Mesothelial cell of epicardium (in vitro differentiated cells): ENCODE measurements at regions not wholly inside any gene's neighbourhood (a gene's known extent, or its start where the extent isn't known, plus 50 kb on each side); places are given as distances from the start of the nearest gene placed in this dataset.

Experiments
- DNase-seq, 2 experiments: peaks; one replicate each; pipeline ENCODE4 v3.0.0; 2021; ENCODE audit warnings: low spot score in 2 of 2; ENCODE audit not compliant: unreplicated experiment in 2 of 2
- H3K27ac Mint-ChIP-seq: 2 replicates; pipeline ENCODE4 v1.8.0; 2021; ENCODE audit warnings: mixed read lengths
- H3K27me3 Mint-ChIP-seq: 2 replicates; pipeline ENCODE4 v1.8.0; 2021; ENCODE audit warnings: low read depth, mixed read lengths
- H3K36me3 Mint-ChIP-seq: 2 replicates; pipeline ENCODE4 v1.8.0; 2021; ENCODE audit warnings: mixed read lengths
- H3K4me1 Mint-ChIP-seq: 2 replicates; pipeline ENCODE4 v1.8.0; 2021; ENCODE audit warnings: mixed read lengths
- H3K4me3 Mint-ChIP-seq: 2 replicates; pipeline ENCODE4 v1.8.0; 2021; ENCODE audit warnings: mild to moderate bottlenecking, moderate library complexity, mixed read lengths
- H3K9me3 Mint-ChIP-seq: 2 replicates; pipeline ENCODE4 v1.8.0; 2021; ENCODE audit warnings: mixed read lengths
- TF ChIP-seq, protein P1 (sequence below): fragments of 200-600 bp; sonication (generic); IDR thresholded peaks from one replicate; pipeline ENCODE4 v1.5.0; 2021; ENCODE audit warnings: antibody characterized with exemption; ENCODE audit not compliant: unreplicated experiment

DNA sequence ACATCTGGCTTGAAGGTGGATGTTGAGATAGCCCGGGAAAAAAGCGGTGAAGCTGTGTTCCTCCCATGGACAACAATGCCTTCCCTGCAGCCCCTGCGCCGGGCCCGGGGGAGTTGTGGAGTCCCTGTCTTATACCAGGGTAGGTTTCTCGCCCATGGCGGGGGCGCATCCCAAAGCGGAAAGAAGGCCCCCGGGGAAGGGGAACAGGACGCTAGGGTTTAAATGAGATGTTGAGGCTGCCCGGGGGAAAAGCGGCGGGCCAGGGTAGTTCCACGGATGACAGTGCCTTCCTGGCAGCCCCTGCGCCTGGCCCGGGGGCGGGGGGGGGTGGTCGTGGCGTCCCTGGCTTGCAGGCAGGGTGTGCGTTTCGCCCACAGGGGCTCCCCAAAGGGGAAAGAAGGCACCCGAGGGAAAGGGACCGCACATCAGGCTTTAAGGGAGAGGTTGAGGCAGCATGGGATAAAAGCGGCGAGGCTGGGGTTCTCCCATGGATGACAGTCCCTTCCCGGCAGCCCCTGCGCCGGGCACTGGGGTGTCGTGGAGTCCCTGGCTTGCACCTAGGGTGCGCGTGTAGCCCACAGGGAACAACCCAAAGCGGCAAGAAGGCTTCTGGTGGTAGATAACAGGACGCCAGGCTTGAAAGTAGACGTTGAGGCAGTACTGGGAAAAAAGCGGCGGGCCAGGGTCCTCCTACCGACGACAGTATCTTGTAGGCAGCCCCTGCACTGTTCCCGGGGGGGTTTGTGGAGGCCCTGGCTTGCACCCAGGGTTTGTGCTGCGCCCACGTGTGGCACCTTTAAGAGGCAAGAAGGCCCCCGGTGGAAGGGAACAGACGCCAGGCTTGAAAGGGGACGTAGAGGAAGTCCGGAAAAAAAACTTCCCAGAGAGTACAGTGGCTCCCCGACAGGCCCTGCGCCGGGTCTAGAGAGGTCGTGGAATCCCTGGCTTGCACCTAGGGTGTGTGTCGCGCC lies 160.8 kb upstream of the ALG10B start:
- H3K4me1 Mint-ChIP-seq, result no peaks in the 10 kb centered on the region
- H3K4me3 Mint-ChIP-seq, result no peak overlapping the region
- no peaks in the 10 kb centered on the region for H3K27me3 Mint-ChIP-seq
- TF ChIP-seq, protein P1, sequence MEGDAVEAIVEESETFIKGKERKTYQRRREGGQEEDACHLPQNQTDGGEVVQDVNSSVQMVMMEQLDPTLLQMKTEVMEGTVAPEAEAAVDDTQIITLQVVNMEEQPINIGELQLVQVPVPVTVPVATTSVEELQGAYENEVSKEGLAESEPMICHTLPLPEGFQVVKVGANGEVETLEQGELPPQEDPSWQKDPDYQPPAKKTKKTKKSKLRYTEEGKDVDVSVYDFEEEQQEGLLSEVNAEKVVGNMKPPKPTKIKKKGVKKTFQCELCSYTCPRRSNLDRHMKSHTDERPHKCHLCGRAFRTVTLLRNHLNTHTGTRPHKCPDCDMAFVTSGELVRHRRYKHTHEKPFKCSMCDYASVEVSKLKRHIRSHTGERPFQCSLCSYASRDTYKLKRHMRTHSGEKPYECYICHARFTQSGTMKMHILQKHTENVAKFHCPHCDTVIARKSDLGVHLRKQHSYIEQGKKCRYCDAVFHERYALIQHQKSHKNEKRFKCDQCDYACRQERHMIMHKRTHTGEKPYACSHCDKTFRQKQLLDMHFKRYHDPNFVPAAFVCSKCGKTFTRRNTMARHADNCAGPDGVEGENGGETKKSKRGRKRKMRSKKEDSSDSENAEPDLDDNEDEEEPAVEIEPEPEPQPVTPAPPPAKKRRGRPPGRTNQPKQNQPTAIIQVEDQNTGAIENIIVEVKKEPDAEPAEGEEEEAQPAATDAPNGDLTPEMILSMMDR, result no peak
- H3K9me3 Mint-ChIP-seq, result peaks cover 16% of the 10 kb centered on the region
- no peak for DNase-seq
- H3K27ac Mint-ChIP-seq, result no peak overlapping the region
- peaks cover 2% of the 10 kb centered on the region for H3K36me3 Mint-ChIP-seq

DNA sequence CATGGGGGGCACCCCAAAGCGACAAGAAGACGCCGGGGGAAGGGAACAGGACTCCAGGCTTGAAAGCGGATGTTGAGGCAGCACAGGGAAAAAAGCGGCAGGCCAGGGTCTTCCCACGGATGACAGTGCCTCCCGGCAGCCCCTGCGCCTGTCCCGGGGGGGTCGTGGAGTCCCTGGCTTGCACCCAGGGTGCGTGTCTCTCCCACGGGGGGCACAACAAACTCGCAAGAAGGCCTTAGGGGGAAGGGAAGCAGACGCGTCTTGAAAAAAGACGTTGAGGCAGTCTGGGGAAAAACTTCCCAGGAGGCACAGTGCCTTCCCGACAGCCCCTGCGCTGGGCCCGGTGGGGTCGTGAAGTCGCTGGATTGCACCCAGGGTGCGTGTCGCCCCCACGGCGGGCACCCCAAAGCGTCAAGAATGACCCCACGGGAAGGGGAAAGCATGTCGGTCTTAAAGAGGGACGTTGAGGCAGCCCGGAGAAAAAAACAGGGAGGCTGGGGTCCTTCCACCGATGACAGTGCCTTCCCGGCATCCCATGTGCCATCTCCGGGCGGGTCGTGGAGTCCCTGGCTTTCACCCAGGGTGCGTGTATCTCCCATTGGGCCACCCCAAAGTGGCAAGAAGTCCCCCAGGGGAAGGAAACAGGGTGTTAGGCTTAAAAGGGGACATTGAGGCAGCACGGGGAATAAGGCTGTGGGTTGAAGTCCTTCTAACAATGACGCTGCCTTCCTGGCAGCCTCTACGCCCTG lies 159.9 kb upstream of the ALG10B start:
- Mint-ChIP-seq H3K27me3 (no peaks in the 10 kb centered on the region), H3K9me3 (peaks cover 16% of the 10 kb centered on the region)
- TF ChIP-seq, protein P1, result no peak

DNA sequence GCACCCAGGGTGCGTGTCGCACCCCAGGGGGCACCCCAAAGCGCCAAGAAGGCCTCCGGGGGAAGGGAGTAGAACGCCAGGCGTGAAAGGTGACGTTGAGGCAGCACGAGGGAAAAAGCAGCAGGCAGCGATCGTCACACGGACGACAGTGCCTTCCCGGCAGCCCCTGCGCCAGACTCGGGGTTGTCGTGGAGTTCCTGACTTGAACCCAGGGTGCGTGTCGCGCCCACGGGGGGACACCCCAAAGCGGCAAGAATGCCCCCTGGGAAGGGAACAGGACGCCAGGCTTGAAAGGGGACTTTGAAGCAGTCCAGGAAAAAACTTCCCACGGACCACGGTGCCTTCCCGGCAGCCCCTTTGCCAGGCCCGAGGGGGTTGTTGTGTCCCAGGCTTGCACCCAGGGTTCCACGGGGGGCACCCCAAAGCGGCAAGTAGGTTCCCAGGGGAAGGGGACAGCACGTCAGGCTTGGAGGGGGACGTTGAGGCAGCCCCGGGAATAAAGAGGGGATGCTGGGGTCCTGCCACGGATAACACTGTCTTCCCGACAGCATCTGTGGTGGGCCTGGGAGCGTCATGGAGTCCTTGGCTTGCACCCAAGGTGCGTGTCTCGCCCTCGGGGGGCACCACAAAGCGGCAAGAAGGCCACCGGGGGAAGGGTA lies 159.2 kb upstream of the ALG10B start:
- peaks cover 2% of the 10 kb centered on the region for H3K36me3 Mint-ChIP-seq
- peaks cover 23% of the 10 kb centered on the region for H3K9me3 Mint-ChIP-seq
- DNase-seq, result no peak
- no peak overlapping the region for H3K4me3 Mint-ChIP-seq
- no peak overlapping the region for H3K27ac Mint-ChIP-seq
- no peaks in the 10 kb centered on the region for H3K4me1 Mint-ChIP-seq
- TF ChIP-seq, protein P1, result no peak
- no peaks in the 10 kb centered on the region for H3K27me3 Mint-ChIP-seq

More for the DNA sequence above, 159.9 kb upstream of the ALG10B start:
- H3K27ac Mint-ChIP-seq, result no peak overlapping the region
- no peaks in the 10 kb centered on the region for H3K4me1 Mint-ChIP-seq
- DNase-seq, result no peak
- peaks cover 2% of the 10 kb centered on the region for H3K36me3 Mint-ChIP-seq
- H3K4me3 Mint-ChIP-seq, result no peak overlapping the region

DNA sequence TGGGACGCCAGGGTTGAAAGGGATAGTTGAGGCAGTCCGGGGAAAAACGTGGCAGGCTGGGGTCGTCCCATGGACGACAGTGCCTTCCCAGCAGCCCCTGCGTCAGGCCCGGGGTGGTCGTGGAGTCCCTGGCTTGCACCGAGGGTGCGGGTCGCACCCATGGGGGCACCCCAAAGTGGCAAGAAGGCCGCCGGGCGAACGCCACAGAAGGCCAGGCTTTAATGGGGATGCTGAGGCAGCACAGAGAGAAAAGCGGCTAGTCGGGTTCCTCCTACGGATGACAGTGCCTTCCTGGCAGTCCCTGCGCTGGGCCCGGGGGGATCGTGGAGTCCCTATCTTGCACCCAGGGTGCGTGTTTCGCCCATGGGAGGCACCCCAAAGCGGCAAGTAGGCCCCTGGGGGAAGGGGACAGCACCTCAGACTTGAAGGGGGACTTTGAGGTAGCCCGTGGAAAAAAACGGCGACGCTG lies 158.6 kb upstream of the ALG10B start:
- no peaks in the 10 kb centered on the region for H3K4me1 Mint-ChIP-seq
- H3K36me3 Mint-ChIP-seq, result peaks cover 2% of the 10 kb centered on the region
- TF ChIP-seq, protein P1, result no peak
- H3K27ac Mint-ChIP-seq, result no peak overlapping the region
- H3K9me3 Mint-ChIP-seq, result peaks cover 27% of the 10 kb centered on the region
- no peaks in the 10 kb centered on the region for H3K27me3 Mint-ChIP-seq
- no peak for DNase-seq
- no peak overlapping the region for H3K4me3 Mint-ChIP-seq

DNA sequence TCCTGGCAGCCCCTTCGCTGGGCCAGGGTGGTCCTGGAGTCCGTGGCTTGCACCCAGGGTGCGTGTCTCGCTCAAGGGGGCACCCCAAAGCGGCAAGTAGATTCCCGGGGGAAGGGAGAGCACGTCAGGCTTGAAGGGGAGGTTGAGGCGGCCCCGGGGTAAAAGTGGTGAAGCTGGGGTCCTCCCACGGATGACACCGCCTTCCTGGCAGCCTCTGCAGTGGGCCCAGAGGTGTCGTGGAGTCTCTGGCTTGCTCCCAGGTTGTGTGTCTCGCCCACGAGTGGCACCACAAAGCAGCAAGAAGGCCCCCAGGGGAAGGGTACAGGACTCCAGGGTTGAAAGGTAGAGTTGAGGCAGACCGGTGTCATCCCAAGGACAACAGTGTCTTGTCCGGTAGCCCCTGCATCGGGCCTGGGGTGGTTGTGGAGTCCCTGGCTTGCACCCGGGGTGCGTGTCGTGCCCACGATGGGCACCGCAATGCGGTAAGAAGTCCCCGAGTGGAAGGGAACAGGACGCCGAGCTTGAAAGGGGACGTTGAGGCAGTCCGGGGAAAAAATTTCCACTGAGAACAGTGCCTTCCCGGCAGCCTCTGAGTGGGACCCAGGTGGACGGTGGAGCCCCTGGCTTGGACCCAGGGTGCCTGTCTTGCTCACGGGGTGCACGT lies 158.0 kb upstream of the ALG10B start:
- no peak overlapping the region for H3K27ac Mint-ChIP-seq
- no peak for DNase-seq
- no peaks in the 10 kb centered on the region for H3K27me3 Mint-ChIP-seq
- H3K4me3 Mint-ChIP-seq, result no peak overlapping the region
- H3K9me3 Mint-ChIP-seq, result peaks cover 23% of the 10 kb centered on the region
- TF ChIP-seq, protein P1, result no peak
- no peaks in the 10 kb centered on the region for H3K36me3 Mint-ChIP-seq
- H3K4me1 Mint-ChIP-seq, result no peaks in the 10 kb centered on the region
